ENCODE measurements at regions not wholly inside any gene's neighbourhood (a gene's known extent, or its start where the extent isn't known, plus 50 kb on each side); places are given as distances from the start of the nearest gene placed in this dataset.

GRCh38 chr7:10759120-10759519, 214.6 kb upstream of the PHF14 start:
- no peak for DNase-seq
- no peak for TF ChIP-seq CTCF (IDR thresholded peaks at IDR 0.05)
- H3K27ac ChIP-seq: no peak overlapping the region
- intact Hi-C loops (cut with DNase I): no loop called here
- no peaks in the 10 kb centered on the region for H3K4me1 ChIP-seq
- H3K27me3 ChIP-seq (ENCODE audit: low read depth): no peaks in the 10 kb centered on the region
- H3K4me3 ChIP-seq: no peak overlapping the region
- ATAC-seq: no peak
- H3K9me3 ChIP-seq: peaks cover 22% of the 10 kb centered on the region
- no peaks in the 10 kb centered on the region for H3K36me3 ChIP-seq

GRCh38 chr7:10767771-10768170, 205.9 kb upstream of the PHF14 start:
- Histone ChIP-seq H3K27ac (no peak overlapping the region), H3K36me3 (no peaks in the 10 kb centered on the region), H3K9me3 (no peaks in the 10 kb centered on the region), H3K4me3 (no peak overlapping the region), H3K4me1 (no peaks in the 10 kb centered on the region), H3K27me3 (ENCODE audit: low read depth) (no peaks in the 10 kb centered on the region)
- intact Hi-C loops (cut with DNase I): no loop called here
- TF ChIP-seq CTCF (IDR thresholded peaks at IDR 0.05): no peak
- ATAC-seq (no peak), DNase-seq (no peak)

- H3K36me3 ChIP-seq: no peaks in the 10 kb centered on the region
- ATAC-seq: no peak
- H3K27ac ChIP-seq: no peak overlapping the region
- no peak overlapping the region for H3K4me3 ChIP-seq
- H3K4me1 ChIP-seq: no peaks in the 10 kb centered on the region
- H3K9me3 ChIP-seq: no peaks in the 10 kb centered on the region
- TF ChIP-seq CTCF (IDR thresholded peaks at IDR 0.05): no peak
- no peak for DNase-seq
- H3K27me3 ChIP-seq (ENCODE audit: low read depth): no peaks in the 10 kb centered on the region
- intact Hi-C loops (cut with DNase I): no loop called here
These were observed 203.5 kb upstream of the PHF14 start for GRCh38 chr7:10770176-10770575.

GRCh38 chr7:10773430-10773829, 200.2 kb upstream of the PHF14 start:
- H3K27ac ChIP-seq: no peak overlapping the region
- ATAC-seq: no peak
- no peak for TF ChIP-seq CTCF (IDR thresholded peaks at IDR 0.05)
- H3K9me3 ChIP-seq: no peaks in the 10 kb centered on the region
- no peak for DNase-seq
- H3K36me3 ChIP-seq: no peaks in the 10 kb centered on the region
- no peak overlapping the region for H3K4me3 ChIP-seq
- H3K27me3 ChIP-seq (ENCODE audit: low read depth): no peaks in the 10 kb centered on the region
- intact Hi-C loops (cut with DNase I): no loop called here
- no peaks in the 10 kb centered on the region for H3K4me1 ChIP-seq

- no peak for TF ChIP-seq CTCF (IDR thresholded peaks at IDR 0.05)
- Histone ChIP-seq H3K4me1 (no peaks in the 10 kb centered on the region), H3K27ac (no peak overlapping the region), H3K9me3 (no peaks in the 10 kb centered on the region), H3K36me3 (no peaks in the 10 kb centered on the region), H3K4me3 (no peak overlapping the region), H3K27me3 (ENCODE audit: low read depth) (no peaks in the 10 kb centered on the region)
- DNase-seq (no peak), ATAC-seq (peak in 1 of 2 donors; percentile 47)
- intact Hi-C loops (cut with DNase I): no loop called here
These were observed 193.9 kb upstream of the PHF14 start for GRCh38 chr7:10779465-10780399.

All from lower lobe of right lung (tissue), 2 donors.